Tibial nerve (tissue), 4 donors: ENCODE measurements at regions not wholly inside any gene's neighbourhood (a gene's known extent, or its start where the extent isn't known, plus 50 kb on each side); places are given as distances from the start of the nearest gene placed in this dataset.

Source experiments
- DNase-seq, 2 donors: peaks; one replicate each; pipeline ENCODE4 v3.0.0-alpha.2; 2019; ENCODE audit warnings: low spot score in 2 of 2
- H3K27ac ChIP-seq, 4 donors: fragments of 200-600 bp; sonication (generic) in 3 of 4; one replicate each; pipeline ENCODE4 v1.5.1; 2017 to 2019; ENCODE audit warnings: mild to moderate bottlenecking in 1 of 4
- H3K27me3 ChIP-seq, 2 donors: fragments of 200-600 bp; sonication (generic) in 1 of 2; one replicate each; pipeline versions ENCODE4 v1.5.1 to v1.6.0; 2017 to 2019
- H3K36me3 ChIP-seq, 3 donors: fragments of 200-600 bp; sonication (generic); one replicate each; pipeline ENCODE4 v1.5.1; 2018 to 2019
- H3K4me1 ChIP-seq, 4 donors: fragments of 200-600 bp; sonication (generic) in 3 of 4; one replicate each; pipeline ENCODE4 v1.5.1; 2017 to 2019
- H3K4me3 ChIP-seq, 4 donors: fragments of 200-600 bp; sonication (generic) in 3 of 4; one replicate each; pipeline ENCODE4 v1.5.1; 2017 to 2019; ENCODE audit warnings: mild to moderate bottlenecking in 1 of 4, moderate library complexity in 1 of 4
- H3K9me3 ChIP-seq, 4 donors: fragments of 200-600 bp; sonication (generic) in 3 of 4; one replicate each; pipeline ENCODE4 v1.5.1; 2017 to 2019
- CTCF ChIP-seq, 5 experiments: fragments of 200-600 bp in 3 of 5; fragments of 450-650 bp in 2 of 5; sonication (generic) in 3 of 5; IDR thresholded peaks; one replicate each; pipeline ENCODE4 v1.5.1; 2016 to 2019; ENCODE audit warnings: antibody characterized with exemption in 5 of 5, mild to moderate bottlenecking in 3 of 5, moderate library complexity in 2 of 5
- EP300 ChIP-seq, 2 donors: sonication (generic); formaldehyde crosslinking; IDR thresholded peaks; one replicate each; pipeline ENCODE4 v1.6.1; 2017; ENCODE audit warnings: antibody characterized with exemption in 2 of 2, mild to moderate bottlenecking in 1 of 2
- POLR2A ChIP-seq, 2 donors: fragments of 450-650 bp; IDR thresholded peaks; one replicate each; pipeline ENCODE4 v1.6.1; 2017; ENCODE audit warnings: antibody characterized with exemption in 2 of 2, mild to moderate bottlenecking in 2 of 2, moderate library complexity in 2 of 2
- WGBS, 2 donors: methylation state at CpG; one replicate each; pipeline ENCODE4 v1.1.5; 2018; 5-methylcytosine and 5-hydroxymethylcytosine counted together

- DNase-seq: no peak
- Histone ChIP-seq H3K4me1 (peaks cover 0 to 32% (median 4%) of the 10 kb centered on the region in 4 donors), H3K9me3 (no peaks in the 10 kb centered on the region), H3K27ac (no peak overlapping the region), H3K36me3 (no peaks in the 10 kb centered on the region), H3K4me3 (no peak overlapping the region), H3K27me3 (no peaks in the 10 kb centered on the region)
- TF ChIP-seq EP300 (IDR thresholded peaks at IDR 0.05) (no peak), POLR2A (IDR thresholded peaks at IDR 0.05) (no peak), CTCF (IDR thresholded peaks at IDR 0.05) (no peak)
- 90 to 95% methylated on average over 6 of the region's 6 CpGs for WGBS, 2 donors
These were observed 103.7 kb upstream of the TLE3 start for GRCh38 chr15:70201425-70201775.

- Histone ChIP-seq H3K27me3 (no peaks in the 10 kb centered on the region), H3K27ac (no peak overlapping the region), H3K4me3 (no peak overlapping the region), H3K4me1 (peaks cover 0 to 39% (median 10%) of the 10 kb centered on the region in 4 donors), H3K9me3 (no peaks in the 10 kb centered on the region), H3K36me3 (no peaks in the 10 kb centered on the region)
- TF ChIP-seq EP300 (IDR thresholded peaks at IDR 0.05) (no peak), POLR2A (IDR thresholded peaks at IDR 0.05) (no peak), CTCF (IDR thresholded peaks at IDR 0.05) (no peak)
- no peak for DNase-seq
- 75 to 79% methylated on average over 23 of the region's 23 CpGs for WGBS, 2 donors
These were observed 103.1 kb upstream of the TLE3 start for GRCh38 chr15:70200511-70201424.

- Histone ChIP-seq H3K36me3 (no peaks in the 10 kb centered on the region), H3K4me1 (peaks cover 0 to 49% (median 17%) of the 10 kb centered on the region in 4 donors), H3K9me3 (no peaks in the 10 kb centered on the region), H3K4me3 (no peak overlapping the region), H3K27me3 (no peaks in the 10 kb centered on the region), H3K27ac (no peak overlapping the region)
- TF ChIP-seq POLR2A (IDR thresholded peaks at IDR 0.05) (no peak), EP300 (IDR thresholded peaks at IDR 0.05) (no peak), CTCF (IDR thresholded peaks at IDR 0.05) (no peak)
- DNase-seq: no peak
- WGBS, 2 donors: 35 to 38% methylated on average over 18 of the region's 18 CpGs
These were observed 102.1 kb upstream of the TLE3 start for GRCh38 chr15:70199540-70200410.

- Histone ChIP-seq H3K9me3 (no peaks in the 10 kb centered on the region), H3K36me3 (no peaks in the 10 kb centered on the region), H3K4me3 (no peak overlapping the region), H3K4me1 (peaks cover 0 to 51% (median 17%) of the 10 kb centered on the region in 4 donors), H3K27me3 (no peaks in the 10 kb centered on the region), H3K27ac (no peak overlapping the region)
- DNase-seq: no peak
- TF ChIP-seq POLR2A (IDR thresholded peaks at IDR 0.05): no peak
- no peak for TF ChIP-seq CTCF (IDR thresholded peaks at IDR 0.05)
- TF ChIP-seq EP300 (IDR thresholded peaks at IDR 0.05): no peak
- WGBS, 2 donors: 77 to 78% methylated on average over 4 of the region's 4 CpGs
These were observed 101.4 kb upstream of the TLE3 start for GRCh38 chr15:70199124-70199482.
